Stimulated activated naive B cell treated with anti-CD40 and anti-IgM and Interleukin-4, amounts not matched to agents 10 μg/mL and 1 μg/mL and 100 μg/mL, for 72 hours (primary cell): ENCODE measurements at regions not wholly inside any gene's neighbourhood (a gene's known extent, or its start where the extent isn't known, plus 50 kb on each side); places are given as distances from the start of the nearest gene placed in this dataset.
"Not testable (repeated sequence)": the region's sequence is repeated elsewhere in the genome, so short reads cannot be mapped to it uniquely, and the experiment has no call there.

Source experiments
- ATAC-seq, 2 donors: fragments of 150-1000 bp; cut with Tn5 transposase; replicated peaks; 2 replicates each; pipeline ENCODE4 v1.10.0; 2021; ENCODE audit warnings: moderate library complexity in 1 of 2
- DNase-seq: peaks from one replicate; pipeline ENCODE4 v3.0.0; 2021
- H3K27ac Mint-ChIP-seq: one replicate; pipeline ENCODE4 v1.8.0; 2022; ENCODE audit warnings: mild to moderate bottlenecking, mixed read lengths
- H3K27me3 Mint-ChIP-seq, 2 donors: one replicate each; pipeline ENCODE4 v1.8.0; 2022; ENCODE audit warnings: mixed read lengths in 2 of 2
- H3K36me3 Mint-ChIP-seq, 2 donors: one replicate each; pipeline ENCODE4 v1.8.0; 2022; ENCODE audit warnings: mixed read lengths in 2 of 2, mild to moderate bottlenecking in 1 of 2
- H3K4me1 Mint-ChIP-seq, 2 donors: one replicate each; pipeline ENCODE4 v1.8.0; 2022; ENCODE audit warnings: mixed read lengths in 2 of 2, mild to moderate bottlenecking in 1 of 2
- H3K4me3 Mint-ChIP-seq, 2 donors: one replicate each; pipeline ENCODE4 v1.8.0; 2022; ENCODE audit warnings: mild to moderate bottlenecking in 2 of 2, mixed read lengths in 2 of 2, moderate library complexity in 1 of 2
- H3K9me3 Mint-ChIP-seq, 2 donors: one replicate each; pipeline ENCODE4 v1.8.0; 2022; ENCODE audit warnings: mixed read lengths in 2 of 2, mild to moderate bottlenecking in 1 of 2

- DNase-seq = no peak
- H3K27ac Mint-ChIP-seq = no peak overlapping the region
- no peaks in the 10 kb centered on the region for H3K27me3 Mint-ChIP-seq
These were observed 63.5 kb upstream of the ST3GAL5 start for GRCh38 chr2:85952196-85952734.

GRCh38 chr2:85951351-85952067, 62.7 kb upstream of the ST3GAL5 start:
- peaks cover 0 to 10% of the 10 kb centered on the region in 2 donors for H3K9me3 Mint-ChIP-seq
- DNase-seq (no peak), ATAC-seq (no peak)
- peaks cover 0 to 4% of the 10 kb centered on the region in 2 donors for H3K4me1 Mint-ChIP-seq
- H3K27ac Mint-ChIP-seq = no peak overlapping the region
- no peaks in the 10 kb centered on the region for H3K36me3 Mint-ChIP-seq
- no peaks in the 10 kb centered on the region for H3K27me3 Mint-ChIP-seq
- H3K4me3 Mint-ChIP-seq = no peak overlapping the region

More at GRCh38 chr2:85952196-85952734, 63.5 kb upstream of the ST3GAL5 start:
- Mint-ChIP-seq H3K4me3 (no peak overlapping the region), H3K36me3 (no peaks in the 10 kb centered on the region), H3K9me3 (peaks cover 0 to 7% of the 10 kb centered on the region in 2 donors), H3K4me1 (peaks cover 0 to 4% of the 10 kb centered on the region in 2 donors)
- ATAC-seq = no peak

- no peak for DNase-seq
- no peaks in the 10 kb centered on the region for H3K27me3 Mint-ChIP-seq
- peaks cover 0 to 10% of the 10 kb centered on the region in 2 donors for H3K9me3 Mint-ChIP-seq
- H3K36me3 Mint-ChIP-seq = no peaks in the 10 kb centered on the region
- no peak for ATAC-seq
- peaks cover 0 to 4% of the 10 kb centered on the region in 2 donors for H3K4me1 Mint-ChIP-seq
- no peak overlapping the region for H3K27ac Mint-ChIP-seq
- H3K4me3 Mint-ChIP-seq = no peak overlapping the region
These were observed 62.0 kb upstream of the ST3GAL5 start for GRCh38 chr2:85950743-85951142.

GRCh38 chr2:85949280-85949679, 60.5 kb upstream of the ST3GAL5 start:
- H3K9me3 Mint-ChIP-seq = peaks cover 0 to 10% of the 10 kb centered on the region in 2 donors
- H3K4me1 Mint-ChIP-seq = peaks cover 0 to 1% of the 10 kb centered on the region in 2 donors
- H3K27ac Mint-ChIP-seq = no peak overlapping the region
- DNase-seq = no peak
- no peaks in the 10 kb centered on the region for H3K36me3 Mint-ChIP-seq
- ATAC-seq = no peak
- H3K4me3 Mint-ChIP-seq = no peak overlapping the region
- no peaks in the 10 kb centered on the region for H3K27me3 Mint-ChIP-seq

DNA sequence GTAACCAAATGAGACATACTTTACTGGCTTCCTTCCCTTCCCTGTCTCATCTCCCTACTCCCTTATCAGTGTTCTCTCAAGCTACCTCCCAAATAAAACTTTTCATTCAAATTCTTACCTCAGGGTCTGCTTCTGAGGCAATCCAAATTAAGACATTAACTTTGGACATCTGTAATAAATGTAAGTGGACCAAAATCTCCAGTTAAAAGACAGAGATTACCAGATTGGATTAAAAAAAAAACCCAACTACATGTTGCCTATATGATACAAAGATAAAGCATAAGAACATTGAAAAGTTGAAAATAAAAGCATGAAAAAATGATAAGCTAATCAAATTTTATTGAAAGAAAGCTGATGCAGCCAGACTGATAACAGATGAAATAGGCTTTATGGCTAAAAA, 58.8 kb upstream of the ST3GAL5 start:
- Mint-ChIP-seq H3K4me1 (no peaks in the 10 kb centered on the region), H3K36me3 (peaks cover 5 to 6% of the 10 kb centered on the region in 2 donors), H3K4me3 (no peak overlapping the region), H3K27ac (no peak overlapping the region), H3K27me3 (no peaks in the 10 kb centered on the region), H3K9me3 (peaks cover 7 to 16% of the 10 kb centered on the region in 2 donors)
- no peak for DNase-seq
- ATAC-seq = no peak

DNA sequence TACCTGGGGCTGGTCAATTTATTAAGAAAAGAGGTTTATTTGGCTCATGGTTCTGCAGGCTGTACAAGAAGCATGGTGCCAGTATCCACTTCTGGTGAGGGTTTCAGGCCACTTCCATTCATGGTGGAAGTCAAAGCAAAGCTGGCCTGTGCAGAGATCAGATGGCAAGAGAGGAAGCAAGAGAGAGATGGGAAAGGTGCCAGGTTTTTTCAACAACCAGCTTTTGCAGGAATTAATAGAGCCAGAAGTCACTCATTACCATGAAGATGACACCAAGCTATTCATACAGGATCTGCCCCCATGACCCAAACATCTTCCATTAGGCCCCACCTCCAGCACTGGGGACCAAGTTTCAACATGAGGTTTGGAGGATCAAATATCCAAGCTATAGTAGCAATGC, 56.8 kb upstream of the ST3GAL5 start:
- peaks cover 9 to 19% of the 10 kb centered on the region in 2 donors for H3K36me3 Mint-ChIP-seq
- no peak for ATAC-seq
- H3K27ac Mint-ChIP-seq = no peak overlapping the region
- DNase-seq = no peak
- no peaks in the 10 kb centered on the region for H3K27me3 Mint-ChIP-seq
- H3K4me3 Mint-ChIP-seq = no peak overlapping the region
- H3K4me1 Mint-ChIP-seq = no peaks in the 10 kb centered on the region
- peaks cover 12 to 25% of the 10 kb centered on the region in 2 donors for H3K9me3 Mint-ChIP-seq

DNA sequence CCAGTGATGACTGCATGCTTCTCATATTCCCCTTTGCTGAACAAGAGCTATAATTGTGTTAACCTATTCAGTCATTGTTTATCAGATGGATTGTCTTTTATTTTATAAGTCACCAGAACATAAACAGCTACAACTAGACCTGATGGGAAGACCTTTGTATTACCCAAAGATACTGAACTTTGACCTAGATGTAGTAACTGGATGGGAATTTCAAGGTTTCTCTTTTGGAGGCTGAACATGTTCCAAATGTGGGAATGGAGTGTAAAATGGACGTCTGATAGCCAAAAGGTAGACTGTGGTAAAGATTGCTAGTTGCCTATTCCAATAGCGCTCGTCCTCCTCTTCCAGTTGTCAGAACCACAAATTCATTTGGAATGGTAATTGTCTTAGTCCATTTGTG, 56.4 kb upstream of the ST3GAL5 start:
- DNase-seq (no peak), ATAC-seq (no peak)
- H3K9me3 Mint-ChIP-seq = peaks cover 12 to 25% of the 10 kb centered on the region in 2 donors
- no peak overlapping the region for H3K27ac Mint-ChIP-seq
- H3K27me3 Mint-ChIP-seq = no peaks in the 10 kb centered on the region
- H3K4me1 Mint-ChIP-seq = no peaks in the 10 kb centered on the region
- H3K36me3 Mint-ChIP-seq = peaks cover 9 to 19% of the 10 kb centered on the region in 2 donors
- H3K4me3 Mint-ChIP-seq = no peak overlapping the region

GRCh38 chr2:85942346-85942957, 53.7 kb upstream of the ST3GAL5 start:
- Mint-ChIP-seq H3K27ac (no peak overlapping the region), H3K27me3 (peaks cover 0 to 4% of the 10 kb centered on the region in 2 donors), H3K9me3 (peaks cover 12 to 19% of the 10 kb centered on the region in 2 donors), H3K36me3 (peaks cover 9 to 19% of the 10 kb centered on the region in 2 donors), H3K4me3 (no peak overlapping the region), H3K4me1 (no peaks in the 10 kb centered on the region)
- DNase-seq = no peak
- no peak for ATAC-seq

GRCh38 chr2:85941490-85941889, 52.7 kb upstream of the ST3GAL5 start:
- not testable (repeated sequence) for ATAC-seq, H3K4me1 Mint-ChIP-seq, H3K27me3 Mint-ChIP-seq, H3K27ac Mint-ChIP-seq, H3K4me3 Mint-ChIP-seq, DNase-seq
- H3K36me3 Mint-ChIP-seq = peaks cover 9 to 19% of the 10 kb centered on the region in 2 donors
- H3K9me3 Mint-ChIP-seq = peaks cover 12 to 14% of the 10 kb centered on the region in 2 donors

DNA sequence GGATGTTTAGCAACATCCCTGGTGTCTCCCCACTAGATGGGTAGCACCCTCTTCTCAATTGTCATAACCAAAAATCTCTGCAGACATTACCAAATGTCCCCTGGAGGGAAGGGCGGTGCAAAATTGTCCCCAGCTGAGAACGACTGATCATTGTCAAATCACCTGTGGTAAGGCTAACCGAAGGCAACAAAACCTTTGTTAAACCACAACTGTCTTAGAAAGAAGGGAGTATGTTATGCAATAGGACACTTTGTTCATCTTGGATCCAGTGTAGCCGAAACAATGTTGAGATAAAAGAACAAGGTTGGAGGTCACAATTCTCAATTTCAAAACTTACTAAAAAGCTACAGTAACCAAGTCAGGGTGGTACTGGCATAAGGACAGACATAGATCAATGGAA, 50.3 kb upstream of the ST3GAL5 start:
- Mint-ChIP-seq H3K9me3 (peaks cover 12 to 14% of the 10 kb centered on the region in 2 donors), H3K27ac (no peak overlapping the region), H3K4me3 (no peak overlapping the region), H3K4me1 (no peaks in the 10 kb centered on the region), H3K36me3 (peaks cover 9 to 19% of the 10 kb centered on the region in 2 donors), H3K27me3 (peaks cover 0 to 4% of the 10 kb centered on the region in 2 donors)
- ATAC-seq (no peak), DNase-seq (no peak)
